ENCODE measurements at regions not wholly inside any gene's neighbourhood (a gene's known extent, or its start where the extent isn't known, plus 50 kb on each side); places are given as distances from the start of the nearest gene placed in this dataset.

DNA sequence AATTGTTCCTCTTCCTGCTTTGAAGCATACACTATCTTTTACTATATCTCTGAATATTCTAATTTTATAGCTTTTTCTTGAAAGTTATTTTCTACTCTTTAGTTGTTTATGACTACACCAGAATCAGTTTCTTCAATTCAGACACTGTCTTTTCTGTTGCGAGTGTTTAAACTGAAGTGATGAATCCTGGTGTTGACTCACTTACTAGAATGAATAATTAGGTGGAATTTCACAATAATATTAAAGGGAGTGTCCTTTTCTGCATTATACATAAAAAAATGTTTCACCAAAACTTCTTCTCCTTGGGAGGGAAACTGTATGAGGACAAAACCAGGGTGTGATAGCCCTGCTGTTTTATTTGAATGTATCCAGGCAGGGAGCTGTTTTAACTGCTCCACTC, 1383.1 kb downstream of the C4orf33 start:
- DNase-seq (ENCODE audit: low read depth, low spot score) = no peak

- DNase-seq (ENCODE audit: low read depth, low spot score) = no peak
These were observed 1383.7 kb downstream of the C4orf33 start for GRCh38 chr4:130479674-130480073.

DNA sequence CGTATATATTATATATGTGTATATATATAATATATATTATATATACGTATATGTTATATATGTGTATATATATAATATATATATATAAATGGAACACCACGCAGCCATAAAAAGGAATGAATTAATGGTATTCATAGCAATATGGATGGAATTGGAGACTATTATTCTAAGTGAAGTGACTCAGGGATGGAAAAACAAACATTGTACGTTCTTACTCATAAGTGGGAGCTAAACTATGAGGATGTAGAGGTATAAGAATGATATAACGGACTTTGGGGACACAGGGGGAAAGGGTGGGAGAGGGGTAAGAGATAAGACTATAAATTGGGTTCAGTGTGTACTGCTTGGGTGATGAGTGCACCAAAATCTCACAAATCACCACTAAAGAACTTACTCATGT, 1388.9 kb downstream of the C4orf33 start:
- DNase-seq (ENCODE audit: low read depth, low spot score) = no peak

DNA sequence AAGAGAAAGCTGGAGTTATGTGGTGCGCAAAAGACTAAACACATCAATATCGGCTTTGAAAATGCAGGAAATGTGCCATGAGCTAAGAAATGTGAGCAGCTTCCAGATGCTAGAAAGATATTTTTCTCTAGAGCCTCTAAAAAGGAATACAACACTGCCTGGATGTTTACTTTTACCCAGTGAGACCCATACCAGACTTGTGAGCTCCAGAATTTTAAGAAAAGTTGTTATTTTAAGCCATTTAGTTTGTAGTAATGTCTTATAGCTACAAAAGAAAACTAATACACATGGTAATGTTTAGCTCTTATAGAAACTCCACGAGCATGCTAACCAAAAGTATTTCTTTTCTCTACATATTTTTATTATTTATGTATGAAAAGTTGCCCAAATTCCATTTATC, 1389.4 kb downstream of the C4orf33 start:
- no peak for DNase-seq (ENCODE audit: low read depth, low spot score)

- DNase-seq (ENCODE audit: low read depth, low spot score) = peak; percentile 18
These were observed 1390.2 kb downstream of the C4orf33 start for GRCh38 chr4:130486186-130486585.

GRCh38 chr4:130486841-130487240, 1390.9 kb downstream of the C4orf33 start:
- no peak for DNase-seq (ENCODE audit: low read depth, low spot score)

DNA sequence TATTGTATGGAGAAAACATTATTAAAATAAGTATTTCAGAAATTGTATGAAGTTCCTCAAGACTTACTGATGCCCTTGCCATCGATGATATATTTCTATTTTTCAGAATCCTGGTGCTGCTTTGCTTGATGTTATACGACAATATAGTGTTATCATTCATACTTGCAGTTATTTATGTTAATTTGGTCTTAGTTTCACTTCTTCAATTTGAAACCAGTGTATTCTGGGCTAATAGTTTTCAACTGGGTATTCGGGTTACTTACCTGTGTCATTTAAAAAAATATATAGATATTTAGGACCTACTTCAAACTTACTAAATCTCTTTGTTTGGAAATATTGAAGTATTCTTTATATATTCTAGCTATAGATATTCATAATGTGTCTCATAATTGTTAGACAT, 1414.7 kb downstream of the C4orf33 start:
- DNase-seq (ENCODE audit: low read depth, low spot score) = no peak

GRCh38 chr4:130511776-130512175, 1415.8 kb downstream of the C4orf33 start:
- no peak for DNase-seq (ENCODE audit: low read depth, low spot score)

DNA sequence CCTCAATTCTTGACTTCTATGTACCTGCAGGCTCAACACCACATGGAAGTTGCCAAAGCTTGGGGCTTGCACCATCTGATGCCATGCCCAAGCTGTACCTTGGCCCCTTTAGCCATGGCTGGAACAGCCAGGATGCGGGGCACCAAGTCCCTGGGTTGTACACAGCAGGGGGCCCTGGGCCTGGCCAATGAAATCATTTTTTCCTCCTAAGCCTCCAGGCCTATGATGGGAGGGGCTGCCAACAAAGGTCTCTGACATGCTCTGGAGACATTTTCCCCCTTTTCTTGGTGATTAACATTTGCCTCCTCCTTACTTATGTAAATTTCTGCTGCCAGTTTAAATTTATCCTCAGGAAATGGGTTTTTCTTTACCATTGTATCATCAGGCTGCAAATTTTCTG, 1428.1 kb downstream of the C4orf33 start:
- DNase-seq (ENCODE audit: low read depth, low spot score) = no peak

DNA sequence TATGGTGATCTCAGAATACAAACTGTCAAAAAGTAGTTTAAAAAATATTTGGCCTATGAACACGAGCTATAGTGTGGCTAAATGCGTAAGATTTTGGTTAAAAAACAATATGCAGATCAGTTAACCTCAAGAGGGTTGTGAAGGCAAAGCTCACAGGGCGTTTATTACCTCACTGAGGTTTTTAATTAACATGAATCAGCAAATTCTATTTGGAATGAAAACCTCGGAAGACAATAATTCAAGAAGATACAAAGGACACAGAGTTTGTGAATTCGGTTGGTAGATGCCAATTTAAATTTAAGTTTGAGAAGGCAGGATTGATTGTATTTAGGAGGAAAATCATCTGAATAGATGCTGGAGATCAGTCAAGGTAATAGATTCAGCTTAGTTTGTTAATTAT, 1434.6 kb downstream of the C4orf33 start:
- no peak for DNase-seq (ENCODE audit: low read depth, low spot score)

- DNase-seq (ENCODE audit: low read depth, low spot score) = no peak
These were observed 1438.7 kb downstream of the C4orf33 start for GRCh38 chr4:130534651-130535050.

GRCh38 chr4:130542953-130543352, 1447.0 kb downstream of the C4orf33 start:
- no peak for DNase-seq (ENCODE audit: low read depth, low spot score)

GRCh38 chr4:130545171-130545570, 1449.2 kb downstream of the C4orf33 start:
- DNase-seq (ENCODE audit: low read depth, low spot score) = no peak

DNA sequence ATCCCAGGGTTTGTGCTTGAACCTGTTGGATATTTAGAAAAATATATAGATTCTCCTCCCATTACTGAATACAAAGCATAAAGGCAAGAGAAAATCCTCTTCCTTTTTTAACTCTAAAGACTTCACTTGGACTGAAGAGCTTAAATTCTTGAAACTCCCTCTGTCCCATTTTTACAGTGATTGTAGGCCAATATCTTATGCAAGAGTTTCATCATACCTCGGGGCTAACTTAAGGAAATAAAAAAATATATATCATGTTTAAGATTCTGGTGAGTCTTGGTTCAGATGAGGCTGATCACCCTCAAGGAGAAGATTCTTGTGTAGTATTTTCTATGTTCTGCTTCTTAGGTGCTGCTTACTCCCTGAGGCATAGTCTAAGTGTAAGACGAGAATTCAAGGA, 1449.6 kb downstream of the C4orf33 start:
- DNase-seq (ENCODE audit: low read depth, low spot score) = no peak

DNA sequence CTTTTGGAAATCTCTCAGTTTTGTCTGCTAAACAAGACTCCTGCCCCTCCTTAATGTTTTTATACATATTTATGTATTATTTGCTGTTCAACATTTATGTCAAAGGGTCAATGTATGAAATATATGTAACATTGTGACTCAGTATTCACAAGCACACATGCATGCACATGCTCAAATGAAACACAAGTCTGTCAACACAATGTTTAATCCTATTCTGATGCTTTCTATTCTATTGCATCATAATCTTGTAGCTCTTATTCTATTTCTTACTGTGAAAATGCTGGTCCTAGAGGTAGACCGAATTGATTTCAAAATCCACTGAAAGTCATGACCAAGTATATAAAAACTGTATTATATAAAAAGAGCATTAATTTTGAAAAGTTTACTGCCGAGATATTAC, 1463.3 kb downstream of the C4orf33 start:
- no peak for DNase-seq (ENCODE audit: low read depth, low spot score)

DNA sequence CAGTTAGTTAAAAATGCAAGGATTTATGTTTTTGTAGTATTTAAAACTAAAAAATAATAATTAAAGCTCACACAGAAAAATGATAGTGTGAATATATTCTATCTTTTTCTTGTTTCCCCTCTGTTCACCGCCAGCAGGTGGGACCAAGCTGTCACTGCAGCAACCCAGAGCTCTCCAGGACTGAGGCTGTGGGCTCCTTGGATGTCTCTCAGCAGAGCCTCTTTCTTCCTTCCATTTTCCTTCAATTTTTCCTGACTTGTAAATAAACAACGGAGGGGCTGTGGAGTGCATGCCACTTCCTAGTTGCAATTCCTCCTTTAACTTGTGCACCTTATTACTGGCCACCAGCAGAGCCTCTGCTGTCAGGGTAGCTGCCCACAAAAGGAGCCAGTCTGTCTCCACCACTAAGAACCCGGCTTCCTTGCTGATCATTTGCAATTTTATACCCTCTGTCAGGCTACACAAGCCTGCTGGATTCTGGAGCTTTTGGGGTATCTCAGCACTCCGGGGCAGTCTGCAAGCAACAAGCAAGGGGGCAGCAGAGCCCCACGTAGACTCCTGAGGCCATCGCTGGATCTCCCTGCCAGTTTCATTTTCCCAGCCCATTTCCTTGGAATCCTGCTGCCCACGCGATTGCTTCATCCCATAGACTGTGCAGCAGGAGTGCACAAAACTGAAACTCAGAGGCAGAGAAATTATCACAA, 1467.4 kb downstream of the C4orf33 start:
- DNase-seq (ENCODE audit: low read depth, low spot score) = peak; percentile 67

GRCh38 chr4:130563889-130564418, 1468.0 kb downstream of the C4orf33 start:
- no peak for DNase-seq (ENCODE audit: low read depth, low spot score)

DNA sequence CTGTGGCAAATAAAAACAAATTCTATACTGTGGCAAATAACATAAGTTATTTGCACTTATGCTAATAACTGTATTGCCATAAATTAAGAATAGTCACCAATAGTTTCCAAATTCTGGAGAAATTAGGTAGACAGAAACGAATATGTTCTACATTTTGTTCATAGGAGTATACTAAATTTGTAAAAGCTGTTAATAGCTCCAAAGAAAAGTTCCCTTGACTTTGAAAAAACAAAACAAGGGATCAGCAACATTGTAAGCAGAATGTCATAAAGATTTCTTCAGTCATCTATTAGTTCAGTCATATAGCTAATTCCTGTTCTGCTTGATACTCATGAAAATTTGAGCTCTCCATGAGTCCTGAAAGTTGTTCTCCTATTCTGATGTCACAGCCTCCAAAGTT, 1472.8 kb downstream of the C4orf33 start:
- DNase-seq (ENCODE audit: low read depth, low spot score) = no peak

DNA sequence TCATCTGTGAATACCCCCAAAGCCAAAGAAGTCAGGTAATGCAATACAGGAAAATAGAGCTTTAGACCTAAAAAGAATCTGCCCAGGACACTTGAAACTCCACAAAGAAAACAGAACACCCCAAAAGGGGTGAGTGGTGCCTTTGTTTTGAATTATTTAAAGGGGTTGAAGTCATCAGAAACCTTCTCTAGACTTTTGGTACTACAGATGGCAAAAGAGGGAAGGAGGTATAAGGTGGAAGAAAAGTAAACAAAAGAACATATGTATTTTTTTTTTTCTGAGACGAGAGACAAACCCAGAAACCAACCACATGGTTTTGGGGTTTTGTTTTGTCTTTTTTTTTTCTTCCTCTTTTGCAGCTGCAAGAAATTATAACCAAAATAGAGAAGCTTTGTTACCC, 1477.8 kb downstream of the C4orf33 start:
- DNase-seq (ENCODE audit: low read depth, low spot score) = no peak

GRCh38 chr4:130574215-130574614, 1478.3 kb downstream of the C4orf33 start:
- no peak for DNase-seq (ENCODE audit: low read depth, low spot score)

- no peak for DNase-seq (ENCODE audit: low read depth, low spot score)
These were observed 1480.3 kb downstream of the C4orf33 start for GRCh38 chr4:130576218-130576617.

DNA sequence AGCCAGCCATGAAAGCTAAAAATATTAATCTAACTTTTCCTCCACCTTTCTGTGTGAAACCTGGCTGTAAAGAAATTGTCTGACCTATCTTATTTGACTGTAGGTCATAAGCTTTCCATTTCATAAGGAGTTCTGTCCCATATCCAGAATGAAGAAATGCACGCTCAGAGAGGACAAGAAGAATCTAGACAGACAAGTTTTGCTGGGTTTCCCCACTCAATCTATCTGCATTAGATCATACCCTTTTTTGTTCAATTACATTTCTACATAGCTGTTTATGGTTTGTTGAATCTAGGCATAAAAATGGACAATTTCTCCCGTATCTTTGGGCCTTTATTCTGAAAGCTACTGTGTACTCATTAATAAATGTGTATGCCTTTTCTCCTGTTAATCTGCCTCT, 1495.1 kb downstream of the C4orf33 start:
- DNase-seq (ENCODE audit: low read depth, low spot score) = no peak

DNA sequence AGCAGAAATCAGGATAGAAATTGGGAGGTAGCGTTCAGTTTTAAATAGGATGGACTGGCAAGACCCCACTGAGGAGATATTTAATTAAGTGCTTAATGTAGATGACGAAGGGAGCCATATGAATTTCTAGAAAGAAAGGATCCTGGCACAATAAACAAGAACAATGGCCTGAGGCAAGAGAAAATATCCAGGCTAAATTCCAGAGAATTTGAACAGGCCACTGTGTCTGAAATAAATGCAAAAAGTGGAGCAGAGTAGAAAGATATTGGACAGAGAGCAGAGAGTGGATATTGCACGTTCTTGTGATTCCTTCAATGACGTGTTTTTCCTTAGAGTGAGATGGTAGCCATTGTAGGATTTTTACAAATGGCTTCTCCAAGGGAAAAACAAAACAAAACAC, 1504.8 kb downstream of the C4orf33 start:
- DNase-seq (ENCODE audit: low read depth, low spot score) = no peak

- DNase-seq (ENCODE audit: low read depth, low spot score) = no peak
These were observed 1507.1 kb downstream of the C4orf33 start for GRCh38 chr4:130603043-130603442.
